ENCODE measurements at regions not wholly inside any gene's neighbourhood (a gene's known extent, or its start where the extent isn't known, plus 50 kb on each side); places are given as distances from the start of the nearest gene placed in this dataset.
"Not testable (repeated sequence)": the region's sequence is repeated elsewhere in the genome, so short reads cannot be mapped to it uniquely, and the experiment has no call there.

GRCh38 chr2:91766349-91767048 is 3075.0 kb downstream of the RPIA start:
- not testable (repeated sequence) for H3K27ac Mint-ChIP-seq (ENCODE audit: unreplicated experiment); DNase-seq (ENCODE audit: low read depth, low spot score); H3K36me3 Mint-ChIP-seq (ENCODE audit: low read depth); H3K27me3 Mint-ChIP-seq (ENCODE audit: low read depth); H3K4me3 Mint-ChIP-seq; H3K9me3 Mint-ChIP-seq
- peaks cover 15% of the 10 kb centered on the region for H3K4me1 Mint-ChIP-seq

GRCh38 chr2:91768301-91768700 is 3076.8 kb downstream of the RPIA start:
- not testable (repeated sequence) for DNase-seq (ENCODE audit: low read depth, low spot score); H3K27me3 Mint-ChIP-seq (ENCODE audit: low read depth); H3K9me3 Mint-ChIP-seq; H3K4me3 Mint-ChIP-seq; H3K27ac Mint-ChIP-seq (ENCODE audit: unreplicated experiment); H3K36me3 Mint-ChIP-seq (ENCODE audit: low read depth)
- H3K4me1 Mint-ChIP-seq = peaks cover 12% of the 10 kb centered on the region

GRCh38 chr2:91768997-91769396 is 3077.5 kb downstream of the RPIA start:
- not testable (repeated sequence) for DNase-seq (ENCODE audit: low read depth, low spot score); H3K9me3 Mint-ChIP-seq; H3K4me1 Mint-ChIP-seq; H3K27me3 Mint-ChIP-seq (ENCODE audit: low read depth); H3K27ac Mint-ChIP-seq (ENCODE audit: unreplicated experiment); H3K4me3 Mint-ChIP-seq; H3K36me3 Mint-ChIP-seq (ENCODE audit: low read depth)

- H3K9me3 Mint-ChIP-seq; DNase-seq (ENCODE audit: low read depth, low spot score); H3K36me3 Mint-ChIP-seq (ENCODE audit: low read depth); H3K27ac Mint-ChIP-seq (ENCODE audit: unreplicated experiment); H3K4me3 Mint-ChIP-seq; H3K27me3 Mint-ChIP-seq (ENCODE audit: low read depth); H3K4me1 Mint-ChIP-seq: not testable (repeated sequence)
These were observed 3078.6 kb downstream of the RPIA start for GRCh38 chr2:91770046-91770575.

- not testable (repeated sequence) for DNase-seq (ENCODE audit: low read depth, low spot score); H3K4me3 Mint-ChIP-seq; H3K27ac Mint-ChIP-seq (ENCODE audit: unreplicated experiment); H3K36me3 Mint-ChIP-seq (ENCODE audit: low read depth); H3K27me3 Mint-ChIP-seq (ENCODE audit: low read depth); H3K9me3 Mint-ChIP-seq; H3K4me1 Mint-ChIP-seq
These were observed 3080.1 kb downstream of the RPIA start for GRCh38 chr2:91771604-91772003.

- DNase-seq (ENCODE audit: low read depth, low spot score); H3K4me1 Mint-ChIP-seq; H3K4me3 Mint-ChIP-seq; H3K27ac Mint-ChIP-seq (ENCODE audit: unreplicated experiment); H3K27me3 Mint-ChIP-seq (ENCODE audit: low read depth); H3K9me3 Mint-ChIP-seq; H3K36me3 Mint-ChIP-seq (ENCODE audit: low read depth): not testable (repeated sequence)
These were observed 3080.9 kb downstream of the RPIA start for GRCh38 chr2:91772240-91772937.

- H3K27ac Mint-ChIP-seq (ENCODE audit: unreplicated experiment); H3K4me1 Mint-ChIP-seq; H3K27me3 Mint-ChIP-seq (ENCODE audit: low read depth); H3K4me3 Mint-ChIP-seq; H3K9me3 Mint-ChIP-seq; H3K36me3 Mint-ChIP-seq (ENCODE audit: low read depth); DNase-seq (ENCODE audit: low read depth, low spot score): not testable (repeated sequence)
These were observed 3082.3 kb downstream of the RPIA start for GRCh38 chr2:91773810-91774209.

- H3K36me3 Mint-ChIP-seq (ENCODE audit: low read depth); H3K9me3 Mint-ChIP-seq; H3K27me3 Mint-ChIP-seq (ENCODE audit: low read depth); H3K27ac Mint-ChIP-seq (ENCODE audit: unreplicated experiment); H3K4me1 Mint-ChIP-seq; DNase-seq (ENCODE audit: low read depth, low spot score); H3K4me3 Mint-ChIP-seq: not testable (repeated sequence)
These were observed 3083.7 kb downstream of the RPIA start for GRCh38 chr2:91775193-91775592.

- H3K27ac Mint-ChIP-seq (ENCODE audit: unreplicated experiment); H3K4me1 Mint-ChIP-seq; H3K27me3 Mint-ChIP-seq (ENCODE audit: low read depth); DNase-seq (ENCODE audit: low read depth, low spot score); H3K4me3 Mint-ChIP-seq; H3K36me3 Mint-ChIP-seq (ENCODE audit: low read depth); H3K9me3 Mint-ChIP-seq: not testable (repeated sequence)
These were observed 3088.9 kb downstream of the RPIA start for GRCh38 chr2:91780324-91780723.

- not testable (repeated sequence) for H3K9me3 Mint-ChIP-seq
These were observed 3061.8 kb upstream of the TEKT4 start for GRCh38 chr2:91809391-91809790.

More at GRCh38 chr2:91809391-91809790, 3061.8 kb upstream of the TEKT4 start:
- not testable (repeated sequence) for H3K36me3 Mint-ChIP-seq (ENCODE audit: low read depth); H3K27ac Mint-ChIP-seq (ENCODE audit: unreplicated experiment); H3K4me1 Mint-ChIP-seq; H3K27me3 Mint-ChIP-seq (ENCODE audit: low read depth); H3K4me3 Mint-ChIP-seq; DNase-seq (ENCODE audit: low read depth, low spot score)

Measured in neural crest cell (in vitro differentiated cells).